OCI-LY1 (cell line): ENCODE measurements at regions not wholly inside any gene's neighbourhood (a gene's known extent, or its start where the extent isn't known, plus 50 kb on each side); places are given as distances from the start of the nearest gene placed in this dataset.

Experiments used
- EZH2 ChIP-seq: fragments of 200-600 bp; sonication (generic), shearing (Covaris generic); IDR thresholded peaks from 2 replicates; pipeline ENCODE4 v1.8.0; 2017; ENCODE audit warnings: borderline replicate concordance, mixed run types, mild to moderate bottlenecking, antibody characterized with exemption, low read length, moderate library complexity, mixed read lengths
- TF ChIP-seq, protein P1 (sequence below): fragments of 200-600 bp; sonication (generic), shearing (Covaris generic); IDR thresholded peaks from 2 replicates; pipeline ENCODE4 v1.5.1; 2017; ENCODE audit warnings: mild to moderate bottlenecking, antibody characterized with exemption, low read length, moderate library complexity, mixed read lengths

GRCh38 chr10:4100380-4100779, 315.4 kb upstream of the KLF6 start:
- TF ChIP-seq, protein P1, sequence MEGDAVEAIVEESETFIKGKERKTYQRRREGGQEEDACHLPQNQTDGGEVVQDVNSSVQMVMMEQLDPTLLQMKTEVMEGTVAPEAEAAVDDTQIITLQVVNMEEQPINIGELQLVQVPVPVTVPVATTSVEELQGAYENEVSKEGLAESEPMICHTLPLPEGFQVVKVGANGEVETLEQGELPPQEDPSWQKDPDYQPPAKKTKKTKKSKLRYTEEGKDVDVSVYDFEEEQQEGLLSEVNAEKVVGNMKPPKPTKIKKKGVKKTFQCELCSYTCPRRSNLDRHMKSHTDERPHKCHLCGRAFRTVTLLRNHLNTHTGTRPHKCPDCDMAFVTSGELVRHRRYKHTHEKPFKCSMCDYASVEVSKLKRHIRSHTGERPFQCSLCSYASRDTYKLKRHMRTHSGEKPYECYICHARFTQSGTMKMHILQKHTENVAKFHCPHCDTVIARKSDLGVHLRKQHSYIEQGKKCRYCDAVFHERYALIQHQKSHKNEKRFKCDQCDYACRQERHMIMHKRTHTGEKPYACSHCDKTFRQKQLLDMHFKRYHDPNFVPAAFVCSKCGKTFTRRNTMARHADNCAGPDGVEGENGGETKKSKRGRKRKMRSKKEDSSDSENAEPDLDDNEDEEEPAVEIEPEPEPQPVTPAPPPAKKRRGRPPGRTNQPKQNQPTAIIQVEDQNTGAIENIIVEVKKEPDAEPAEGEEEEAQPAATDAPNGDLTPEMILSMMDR, result no peak
- TF ChIP-seq EZH2, result no peak
